Hepatocyte (in vitro differentiated cells): ENCODE measurements at regions not wholly inside any gene's neighbourhood (a gene's known extent, or its start where the extent isn't known, plus 50 kb on each side); places are given as distances from the start of the nearest gene placed in this dataset.

Experiments used
- CTCF ChIP-seq: fragments of 200-600 bp; sonication (generic); IDR thresholded peaks from 2 replicates; pipeline ENCODE4 v1.5.1; 2016; ENCODE audit warnings: antibody characterized with exemption, mild to moderate bottlenecking; ENCODE audit not compliant: poor library complexity
- EZH2 ChIP-seq: fragments of 200-600 bp; sonication (generic); IDR thresholded peaks from 2 replicates; pipeline ENCODE4 v1.6.1; 2016; ENCODE audit warnings: antibody characterized with exemption, mild to moderate bottlenecking, borderline replicate concordance

GRCh38 chr4:138537731-138538490, 295.8 kb upstream of the SLC7A11 start:
- TF ChIP-seq CTCF (no peak), EZH2 (no peak)
